ENCODE measurements at regions not wholly inside any gene's neighbourhood (a gene's known extent, or its start where the extent isn't known, plus 50 kb on each side); places are given as distances from the start of the nearest gene placed in this dataset.
"Not testable (repeated sequence)": the region's sequence is repeated elsewhere in the genome, so short reads cannot be mapped to it uniquely, and the experiment has no call there.

GRCh38 chr4:9067923-9068322, 102.3 kb upstream of the FAM90A26 start:
- H3K4me3 ChIP-seq (ENCODE audit: low read length in 2 of 2); H3K9me3 ChIP-seq (ENCODE audit: control insufficient read depth, low read length); DNase-seq; H3K36me3 ChIP-seq (ENCODE audit: control insufficient read depth in 1 of 2, insufficient read depth in 2 of 2, low read length in 1 of 2); intact Hi-C loops (cut with DNase I); ATAC-seq (ENCODE audit: low FRiP score); H3K27me3 ChIP-seq (ENCODE audit: control insufficient read depth in 1 of 2, insufficient read depth in 2 of 2, low read length in 1 of 2); H3K4me1 ChIP-seq (ENCODE audit: control insufficient read depth in 1 of 2, insufficient read depth in 2 of 2, low read length in 2 of 2); H3K27ac ChIP-seq (ENCODE audit: low read depth in 1 of 2, low read length in 2 of 2): not testable (repeated sequence)
- 88 to 93% methylated on average over 2 of the region's 2 CpGs for WGBS, 2 donors

- H3K4me1 ChIP-seq (ENCODE audit: control insufficient read depth in 1 of 2, insufficient read depth in 2 of 2, low read length in 2 of 2); H3K36me3 ChIP-seq (ENCODE audit: control insufficient read depth in 1 of 2, insufficient read depth in 2 of 2, low read length in 1 of 2); H3K4me3 ChIP-seq (ENCODE audit: low read length in 2 of 2); H3K9me3 ChIP-seq (ENCODE audit: control insufficient read depth, low read length); H3K27me3 ChIP-seq (ENCODE audit: control insufficient read depth in 1 of 2, insufficient read depth in 2 of 2, low read length in 1 of 2); intact Hi-C loops (cut with DNase I); DNase-seq; ATAC-seq (ENCODE audit: low FRiP score); H3K27ac ChIP-seq (ENCODE audit: low read depth in 1 of 2, low read length in 2 of 2): not testable (repeated sequence)
- 84 to 90% methylated on average over 4 to 5 of the region's 5 CpGs for WGBS, 2 donors
Observed at GRCh38 chr4:9063612-9064011, 106.6 kb upstream of the FAM90A26 start.

DNA sequence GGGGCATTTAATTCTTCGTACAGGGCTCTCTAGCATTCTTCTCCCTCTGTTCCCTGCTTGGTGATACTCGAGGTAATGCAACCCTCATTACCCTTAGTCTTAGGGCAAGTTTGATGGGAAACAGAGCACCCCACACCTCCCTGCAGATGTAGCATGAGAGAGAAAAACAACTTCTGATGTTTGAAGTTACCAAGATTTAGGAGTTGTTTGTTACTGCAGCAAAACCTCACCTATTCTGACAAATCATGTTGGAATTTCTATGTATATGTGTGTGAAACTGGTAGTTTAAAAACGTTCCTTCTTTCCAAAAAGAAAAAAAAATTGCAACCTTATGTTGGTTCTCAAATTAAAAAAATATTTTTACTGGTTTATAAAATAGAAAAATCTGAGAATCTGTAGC, 145.3 kb upstream of the FAM90A26 start:
- H3K36me3 ChIP-seq (ENCODE audit: control insufficient read depth in 1 of 2, insufficient read depth in 2 of 2, low read length in 1 of 2); H3K4me1 ChIP-seq (ENCODE audit: control insufficient read depth in 1 of 2, insufficient read depth in 2 of 2, low read length in 2 of 2); DNase-seq; H3K9me3 ChIP-seq (ENCODE audit: control insufficient read depth, low read length); H3K27ac ChIP-seq (ENCODE audit: low read depth in 1 of 2, low read length in 2 of 2); intact Hi-C loops (cut with DNase I); ATAC-seq (ENCODE audit: low FRiP score); H3K4me3 ChIP-seq (ENCODE audit: low read length in 2 of 2); H3K27me3 ChIP-seq (ENCODE audit: control insufficient read depth in 1 of 2, insufficient read depth in 2 of 2, low read length in 1 of 2): not testable (repeated sequence)
- 41 to 55% methylated on average over 3 of the region's 3 CpGs for WGBS, 2 donors

DNA sequence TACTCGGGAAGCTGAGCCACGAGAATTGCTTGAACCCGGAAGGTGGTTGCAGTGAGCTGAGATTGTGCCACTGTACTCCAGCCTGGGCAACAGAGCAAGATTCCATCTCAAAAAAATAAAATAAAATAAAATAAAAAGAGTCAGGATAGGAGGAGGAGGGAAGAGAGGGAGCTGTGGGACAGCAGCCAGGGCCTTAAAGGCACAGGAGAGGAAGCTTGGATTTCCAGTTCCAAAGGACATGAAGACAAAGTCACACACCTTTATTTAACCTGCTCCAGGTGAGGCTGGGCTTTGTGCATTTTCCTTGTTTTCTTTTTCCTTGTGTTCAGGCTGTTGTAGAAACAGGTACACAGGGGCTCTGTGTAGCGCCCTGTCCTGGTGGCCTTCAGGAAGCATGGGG, 138.2 kb upstream of the HMX1 start:
- 83 to 85% methylated on average over 4 of the region's 4 CpGs for WGBS, 2 donors
- H3K36me3 ChIP-seq (ENCODE audit: control insufficient read depth in 1 of 2, insufficient read depth in 2 of 2, low read length in 1 of 2); H3K27ac ChIP-seq (ENCODE audit: low read depth in 1 of 2, low read length in 2 of 2); DNase-seq; H3K4me1 ChIP-seq (ENCODE audit: control insufficient read depth in 1 of 2, insufficient read depth in 2 of 2, low read length in 2 of 2); ATAC-seq (ENCODE audit: low FRiP score); intact Hi-C loops (cut with DNase I); H3K27me3 ChIP-seq (ENCODE audit: control insufficient read depth in 1 of 2, insufficient read depth in 2 of 2, low read length in 1 of 2); H3K9me3 ChIP-seq (ENCODE audit: control insufficient read depth, low read length); H3K4me3 ChIP-seq (ENCODE audit: low read length in 2 of 2): not testable (repeated sequence)

DNA sequence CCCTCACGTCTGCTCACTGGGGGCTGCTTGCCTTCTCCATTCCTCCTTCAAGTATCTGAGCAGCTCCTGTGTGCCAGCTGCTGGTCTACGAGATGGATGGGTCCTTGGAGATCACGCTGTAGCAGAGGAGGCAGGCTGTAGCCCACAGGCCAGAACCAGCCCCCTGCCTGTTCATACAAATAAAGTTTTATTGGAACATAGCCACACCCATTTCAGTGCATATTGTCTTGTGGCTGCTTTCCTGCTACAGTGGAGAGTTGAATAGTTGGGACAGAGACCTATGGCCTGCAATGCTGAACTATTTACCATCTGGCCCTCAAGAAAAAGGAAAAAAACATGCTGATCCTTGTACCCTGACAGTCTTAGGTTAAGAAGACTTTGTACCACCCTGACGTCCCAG, 136.8 kb upstream of the HMX1 start:
- H3K9me3 ChIP-seq (ENCODE audit: control insufficient read depth, low read length); intact Hi-C loops (cut with DNase I): not testable (repeated sequence)
- WGBS, 2 donors: 54 to 79% methylated on average over 2 to 4 of the region's 4 CpGs

DNA sequence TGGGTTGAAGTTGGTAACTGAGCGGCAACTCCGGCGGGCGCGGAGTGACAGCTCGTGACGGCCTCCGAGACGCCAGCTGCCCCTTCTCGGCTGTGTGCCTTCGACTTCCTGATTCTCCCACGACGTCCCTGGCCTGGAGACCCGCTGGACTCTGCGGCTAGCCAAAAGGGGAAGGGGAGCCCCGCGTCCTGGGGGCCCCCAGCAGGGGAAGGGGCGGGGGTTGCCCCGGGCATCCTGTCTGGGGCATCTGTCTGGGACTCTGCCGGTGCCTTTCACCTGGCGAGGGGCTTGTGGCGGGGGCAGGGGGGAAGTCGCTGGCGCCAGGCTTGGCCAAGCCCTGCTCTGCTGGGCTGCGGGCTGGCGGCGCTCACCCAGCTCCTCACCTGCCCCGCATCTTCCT, 129.5 kb upstream of the HMX1 start:
- H3K9me3 ChIP-seq (ENCODE audit: control insufficient read depth, low read length); H3K36me3 ChIP-seq (ENCODE audit: control insufficient read depth in 1 of 2, insufficient read depth in 2 of 2, low read length in 1 of 2); H3K4me1 ChIP-seq (ENCODE audit: control insufficient read depth in 1 of 2, insufficient read depth in 2 of 2, low read length in 2 of 2); ATAC-seq (ENCODE audit: low FRiP score); DNase-seq; H3K4me3 ChIP-seq (ENCODE audit: low read length in 2 of 2); intact Hi-C loops (cut with DNase I); H3K27ac ChIP-seq (ENCODE audit: low read depth in 1 of 2, low read length in 2 of 2); H3K27me3 ChIP-seq (ENCODE audit: control insufficient read depth in 1 of 2, insufficient read depth in 2 of 2, low read length in 1 of 2): not testable (repeated sequence)
- 2 to 6% methylated on average over 11 to 28 of the region's 28 CpGs for WGBS, 2 donors

More for the DNA sequence above, 136.8 kb upstream of the HMX1 start:
- DNase-seq; H3K4me1 ChIP-seq (ENCODE audit: control insufficient read depth in 1 of 2, insufficient read depth in 2 of 2, low read length in 2 of 2); H3K4me3 ChIP-seq (ENCODE audit: low read length in 2 of 2); H3K27ac ChIP-seq (ENCODE audit: low read depth in 1 of 2, low read length in 2 of 2); H3K27me3 ChIP-seq (ENCODE audit: control insufficient read depth in 1 of 2, insufficient read depth in 2 of 2, low read length in 1 of 2); H3K36me3 ChIP-seq (ENCODE audit: control insufficient read depth in 1 of 2, insufficient read depth in 2 of 2, low read length in 1 of 2); ATAC-seq (ENCODE audit: low FRiP score): not testable (repeated sequence)

DNA sequence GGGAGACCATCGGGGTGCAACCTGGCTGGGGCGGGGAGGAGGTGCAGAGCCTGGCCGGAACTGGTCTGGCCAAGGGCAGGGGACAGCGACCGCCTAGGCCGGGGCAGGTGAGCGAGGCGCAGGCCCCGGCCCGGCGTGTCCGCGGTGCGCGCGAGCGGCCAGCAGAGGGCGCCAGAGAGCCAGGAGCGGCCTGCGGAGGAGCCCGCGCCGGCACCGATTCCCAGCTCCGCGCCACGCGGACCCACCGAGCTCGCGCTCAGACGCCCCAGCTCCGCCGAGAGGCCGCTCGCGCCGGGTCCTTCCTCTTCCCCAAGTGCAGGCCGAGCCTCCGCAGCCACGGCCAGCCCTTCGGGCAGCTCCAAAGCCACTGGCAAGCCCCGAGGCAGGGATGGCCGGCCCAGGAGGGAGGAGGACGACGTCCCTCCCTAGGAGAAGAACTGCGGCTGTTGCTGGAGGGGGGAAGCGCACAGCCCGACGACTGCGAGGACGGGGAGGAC, 128.9 kb upstream of the HMX1 start:
- H3K9me3 ChIP-seq (ENCODE audit: control insufficient read depth, low read length); H3K36me3 ChIP-seq (ENCODE audit: control insufficient read depth in 1 of 2, insufficient read depth in 2 of 2, low read length in 1 of 2); H3K4me1 ChIP-seq (ENCODE audit: control insufficient read depth in 1 of 2, insufficient read depth in 2 of 2, low read length in 2 of 2); H3K4me3 ChIP-seq (ENCODE audit: low read length in 2 of 2); H3K27ac ChIP-seq (ENCODE audit: low read depth in 1 of 2, low read length in 2 of 2); H3K27me3 ChIP-seq (ENCODE audit: control insufficient read depth in 1 of 2, insufficient read depth in 2 of 2, low read length in 1 of 2); ATAC-seq (ENCODE audit: low FRiP score); intact Hi-C loops (cut with DNase I): not testable (repeated sequence)
- WGBS, 2 donors: 3% methylated on average over 41 to 52 of the region's 52 CpGs
- DNase-seq: peak; percentile 61 to 89

- H3K27me3 ChIP-seq (ENCODE audit: control insufficient read depth in 1 of 2, insufficient read depth in 2 of 2, low read length in 1 of 2); H3K4me1 ChIP-seq (ENCODE audit: control insufficient read depth in 1 of 2, insufficient read depth in 2 of 2, low read length in 2 of 2); intact Hi-C loops (cut with DNase I); ATAC-seq (ENCODE audit: low FRiP score); H3K27ac ChIP-seq (ENCODE audit: low read depth in 1 of 2, low read length in 2 of 2); DNase-seq; H3K36me3 ChIP-seq (ENCODE audit: control insufficient read depth in 1 of 2, insufficient read depth in 2 of 2, low read length in 1 of 2); H3K9me3 ChIP-seq (ENCODE audit: control insufficient read depth, low read length); H3K4me3 ChIP-seq (ENCODE audit: low read length in 2 of 2): not testable (repeated sequence)
- WGBS, 2 donors: 69 to 72% methylated on average over 12 to 15 of the region's 15 CpGs
Observed at GRCh38 chr4:8992981-8993380, 121.3 kb upstream of the HMX1 start.

DNA sequence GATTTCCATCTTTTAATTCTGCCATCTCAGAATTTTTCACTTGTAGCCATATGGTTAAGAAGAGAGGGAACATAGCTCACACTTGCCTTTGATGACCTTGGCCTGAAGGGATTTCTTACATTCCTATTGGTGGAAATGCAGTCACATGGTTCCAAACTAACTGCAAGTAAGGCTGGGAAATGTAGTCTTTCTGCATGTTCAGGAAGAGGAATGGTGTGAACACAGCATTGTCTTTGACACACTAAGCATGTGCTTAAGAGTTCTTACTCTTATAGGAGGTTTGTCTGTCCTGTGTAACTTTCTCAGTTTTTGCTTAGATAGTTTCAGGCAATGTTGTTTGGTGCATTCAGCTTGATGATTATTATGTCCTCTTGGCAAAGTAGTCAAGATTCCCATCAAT, 119.8 kb upstream of the HMX1 start:
- H3K27me3 ChIP-seq (ENCODE audit: control insufficient read depth in 1 of 2, insufficient read depth in 2 of 2, low read length in 1 of 2); H3K9me3 ChIP-seq (ENCODE audit: control insufficient read depth, low read length); H3K4me1 ChIP-seq (ENCODE audit: control insufficient read depth in 1 of 2, insufficient read depth in 2 of 2, low read length in 2 of 2); intact Hi-C loops (cut with DNase I); ATAC-seq (ENCODE audit: low FRiP score); H3K4me3 ChIP-seq (ENCODE audit: low read length in 2 of 2); DNase-seq; H3K27ac ChIP-seq (ENCODE audit: low read depth in 1 of 2, low read length in 2 of 2); H3K36me3 ChIP-seq (ENCODE audit: control insufficient read depth in 1 of 2, insufficient read depth in 2 of 2, low read length in 1 of 2): not testable (repeated sequence)

All from aorta (tissue), 5 donors.